ENCODE measurements at regions not wholly inside any gene's neighbourhood (a gene's known extent, or its start where the extent isn't known, plus 50 kb on each side); places are given as distances from the start of the nearest gene placed in this dataset.

GRCh38 chr2:38508311-38509039, 94.3 kb downstream of the HNRNPLL start:
- Histone ChIP-seq H3K79me2 (ENCODE audit: insufficient read depth, low read length) (no peaks in the 10 kb centered on the region), H2AFZ (ENCODE audit: low read length) (no peak overlapping the region), H3K4me1 (ENCODE audit: insufficient read depth, low read length) (peaks cover 30% of the 10 kb centered on the region), H3K36me3 (replicated peaks in 1 of 2; ENCODE audit: control insufficient read depth in 1 of 2, insufficient read depth in 2 of 2, low read length in 2 of 2) (no peaks in the 10 kb centered on the region), H3K27ac (ENCODE audit: extremely low read length, insufficient read depth, low read length) (no peak overlapping the region), H3K27me3 (ENCODE audit: control insufficient read depth in 1 of 2, insufficient read depth in 2 of 2, low read length in 2 of 2) (no peaks in the 10 kb centered on the region), H3K4me3 (replicated peaks in 1 of 3; ENCODE audit: insufficient read depth in 1 of 3, low read depth in 2 of 3, low read length in 3 of 3) (no peak overlapping the region), H3K9me3 (ENCODE audit: low read length) (no peaks in the 10 kb centered on the region), H3K9ac (ENCODE audit: insufficient read depth, low read depth, low read length) (no peak overlapping the region), H4K20me1 (ENCODE audit: insufficient read depth, low read length) (no peaks in the 10 kb centered on the region), H3K4me2 (ENCODE audit: low read depth, low read length) (peak overlapping the region; percentile 29)
- BruUV-seq (replicated peaks), result no TSS peak
- DNase-seq (ENCODE audit: low spot score), result peak; percentile 95
- CTCF ChIA-PET (ENCODE audit: low intra/inter-chr PET ratio, low total read pairs), result interaction anchor here (1.1 to 2.1 kb wide), 3 partner anchors 43 to 193 kb away, joined by 3 to 30 read pairs (median 4); no protein-coding TSS in a partner anchor
- 13% methylated on average over 10 of the region's 10 CpGs for WGBS (ENCODE audit: low lambda C conversion rate)
- in situ Hi-C loops (cut with HindIII; ENCODE audit: extremely low pct_ligation_motif_present, low pct_unique_long_range_greater_than_20kb) (no loop called here), intact Hi-C loops (cut with micrococcal nuclease; ENCODE audit: unreplicated experiment) (loop anchor here (1.0 to 5.0 kb wide), 3 partner anchors 44 to 193 kb away; partner anchors contain the start of gene ATL2)
- peak; percentile 98 for FAIRE-seq
- ATAC-seq, result peak; percentile 87
- POLR2A ChIA-PET, result interaction anchor here (0.6 to 1.8 kb wide), 3 partner anchors 11 to 132 kb away, joined by 3 to 11 read pairs (median 5); no protein-coding TSS in a partner anchor
- TF ChIP-seq PATZ1 (CRISPR knock-in tag; IDR thresholded peaks at IDR 0.05), result peak; percentile 31
- TF ChIP-seq ATF6 (CRISPR knock-in tag; conservative IDR thresholded peaks at IDR 0.05), result peak; percentile 82; the same call in 1 of the 2 replicates
- TF ChIP-seq SMYD3 (CRISPR knock-in tag; IDR thresholded peaks at IDR 0.05), result peak; percentile 89
- TF ChIP-seq HNRNPK (IDR thresholded peaks at IDR 0.05; ENCODE audit: low read depth, low read length, poor library complexity, severe bottlenecking), result no peak
- peak; percentile 45 for TF ChIP-seq PHF5A (CRISPR knock-in tag; IDR thresholded peaks at IDR 0.05; ENCODE audit: low read depth, unreplicated experiment)
- no peak for TF ChIP-seq ZNF569 (CRISPR knock-in tag; IDR thresholded peaks at IDR 0.05; ENCODE audit: borderline replicate concordance)
- no peak for TF ChIP-seq GPN1 (CRISPR knock-in tag; IDR thresholded peaks at IDR 0.05; ENCODE audit: borderline replicate concordance)
- TF ChIP-seq GFI1 (CRISPR knock-in tag; IDR thresholded peaks at IDR 0.05; ENCODE audit: borderline replicate concordance), result no peak
- TF ChIP-seq MXD4 (CRISPR knock-in tag; IDR thresholded peaks at IDR 0.05), result peak; percentile 43; the same call in 1 of the 2 replicates
- no peak for TF ChIP-seq EED (CRISPR knock-in tag; IDR thresholded peaks at IDR 0.05)
- no peak for TF ChIP-seq ATF5 (CRISPR knock-in tag; IDR thresholded peaks at IDR 0.05; ENCODE audit: low read depth)
- peak; percentile 41; the same call in 1 of the 2 replicates for TF ChIP-seq TFAP4 (IDR thresholded peaks at IDR 0.05; ENCODE audit: borderline replicate concordance, low read depth)
- TF ChIP-seq FOXK2 (IDR thresholded peaks at IDR 0.05), result no peak
- TF ChIP-seq GZF1 (CRISPR knock-in tag; IDR thresholded peaks at IDR 0.05), result no peak
- TF ChIP-seq ZBTB21 (CRISPR knock-in tag; IDR thresholded peaks at IDR 0.05), result no peak
- peak; percentile 72; the same call in 1 of the 2 replicates for TF ChIP-seq SNAPC2 (CRISPR knock-in tag; IDR thresholded peaks at IDR 0.05)
- TF ChIP-seq FOXA3 (CRISPR knock-in tag; IDR thresholded peaks at IDR 0.05), result peak; percentile 85
